ENCODE measurements at regions not wholly inside any gene's neighbourhood (a gene's known extent, or its start where the extent isn't known, plus 50 kb on each side); places are given as distances from the start of the nearest gene placed in this dataset.

DNA sequence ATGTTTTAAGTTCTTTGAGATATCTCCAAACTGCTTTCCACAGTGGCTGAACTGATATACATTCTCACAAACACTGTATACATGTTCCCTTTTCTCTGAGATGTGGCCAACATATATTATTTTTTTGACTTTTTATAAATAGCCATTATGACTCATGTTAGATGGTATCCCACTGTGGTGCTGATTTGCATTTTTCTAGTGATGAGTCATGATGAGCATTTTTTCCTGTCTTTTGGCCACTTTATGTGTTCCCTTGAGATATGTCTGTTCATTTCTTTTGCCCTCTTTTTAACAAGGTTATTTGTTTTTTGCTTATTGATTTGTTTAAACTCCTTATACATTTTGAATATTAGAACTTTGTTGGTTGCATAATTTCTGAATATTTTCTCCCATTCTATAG lies 1055.1 kb downstream of the NXPH1 start:
- TF ChIP-seq GATA2 (IDR thresholded peaks at IDR 0.05; ENCODE audit: low read depth, low read length) (no peak), GATA3 (IDR thresholded peaks at IDR 0.05; ENCODE audit: low read depth, low read length) (no peak)
